H9 (cell line): ENCODE measurements at regions not wholly inside any gene's neighbourhood (a gene's known extent, or its start where the extent isn't known, plus 50 kb on each side); places are given as distances from the start of the nearest gene placed in this dataset.

Experiments
- DNase-seq: peaks from one replicate; pipeline ENCODE4 v3.0.0-alpha.2; 2017
- H2AFZ ChIP-seq: one replicate; pipeline ENCODE4 v1.6.1; 2013; ENCODE audit warnings: mild to moderate bottlenecking, low read length, control low read depth, moderate library complexity
- H2AK5ac ChIP-seq: 2 replicates; pipeline ENCODE4 v1.6.1; 2013; ENCODE audit warnings: low read length, control low read depth, mixed read lengths; ENCODE audit not compliant: insufficient read length
- H2BK120ac ChIP-seq: one replicate; pipeline ENCODE4 v1.6.1; 2013; ENCODE audit warnings: low read depth, mild to moderate bottlenecking, low read length, control low read depth, inconsistent platforms; ENCODE audit not compliant: poor library complexity, severe bottlenecking
- H2BK12ac ChIP-seq: 2 replicates; pipeline ENCODE4 v1.6.1; 2013; ENCODE audit warnings: low read length, control low read depth, mixed read lengths, low read depth; ENCODE audit not compliant: insufficient read length
- H2BK15ac ChIP-seq: 2 replicates; pipeline ENCODE4 v1.6.1; 2013; ENCODE audit warnings: low read depth, low read length, control low read depth
- H2BK20ac ChIP-seq: one replicate; pipeline ENCODE4 v1.6.1; 2013; ENCODE audit warnings: low read depth, mild to moderate bottlenecking, low read length, control low read depth, inconsistent platforms; ENCODE audit not compliant: poor library complexity, severe bottlenecking
- H2BK5ac ChIP-seq: 2 replicates; pipeline ENCODE4 v1.6.1; 2013; ENCODE audit warnings: low read length, control low read depth, mixed read lengths; ENCODE audit not compliant: insufficient read length
- H3K14ac ChIP-seq: 2 replicates; pipeline ENCODE4 v1.6.1; 2013; ENCODE audit warnings: low read length, control low read depth; ENCODE audit not compliant: insufficient read depth
- H3K18ac ChIP-seq: 2 replicates; pipeline ENCODE4 v1.6.1; 2013; ENCODE audit warnings: low read depth, mild to moderate bottlenecking, mixed read lengths, low read length, control low read depth; ENCODE audit not compliant: insufficient read length
- H3K23ac ChIP-seq: 2 replicates; pipeline ENCODE4 v1.6.1; 2013; ENCODE audit warnings: low read length, control low read depth, mixed read lengths, low read depth; ENCODE audit not compliant: insufficient read length
- H3K23me2 ChIP-seq: 2 replicates; pipeline ENCODE4 v1.6.1; 2013; ENCODE audit warnings: low read depth, mild to moderate bottlenecking, mixed read lengths, low read length, control low read depth; ENCODE audit not compliant: insufficient read length, poor library complexity, severe bottlenecking
- H3K27ac ChIP-seq: 2 replicates; pipeline ENCODE4 v1.5.1; 2013; ENCODE audit warnings: low read length, control low read depth, mixed read lengths, low read depth; ENCODE audit not compliant: insufficient read length
- H3K27me3 ChIP-seq: 2 replicates; pipeline ENCODE4 v1.6.1; 2013; ENCODE audit warnings: low read length, control low read depth, inconsistent platforms; ENCODE audit not compliant: insufficient read depth
- H3K4ac ChIP-seq: 2 replicates; pipeline ENCODE4 v1.6.1; 2013; ENCODE audit warnings: low read depth, mild to moderate bottlenecking, control low read depth, inconsistent platforms, low read length, moderate library complexity
- H3K4me1 ChIP-seq: 2 replicates; pipeline ENCODE4 v1.6.1; 2013; ENCODE audit warnings: low read length, control low read depth, inconsistent platforms; ENCODE audit not compliant: insufficient read depth
- H3K4me2 ChIP-seq: 2 replicates; pipeline ENCODE4 v1.6.1; 2013; ENCODE audit warnings: low read length, control low read depth, mixed read lengths; ENCODE audit not compliant: insufficient read length, insufficient read depth
- H3K56ac ChIP-seq: 2 replicates; pipeline ENCODE4 v1.6.1; 2013; ENCODE audit warnings: low read depth, mild to moderate bottlenecking, mixed read lengths, low read length, control low read depth; ENCODE audit not compliant: insufficient read length
- H3K79me1 ChIP-seq: 2 replicates; pipeline ENCODE4 v1.6.1; 2013; ENCODE audit warnings: low read depth, mild to moderate bottlenecking, moderate library complexity, low read length, control low read depth, inconsistent platforms; ENCODE audit not compliant: insufficient read depth, poor library complexity, severe bottlenecking
- H3K79me2 ChIP-seq: 2 replicates; pipeline ENCODE4 v1.6.1; 2013; ENCODE audit warnings: low read length, control low read depth, inconsistent platforms; ENCODE audit not compliant: insufficient read depth
- H3K9ac ChIP-seq: 2 replicates; pipeline ENCODE4 v1.6.1; 2013; ENCODE audit warnings: low read length, control low read depth, mixed read lengths; ENCODE audit not compliant: insufficient read length; ENCODE audit errors: extremely low read depth
- H3K9me3 ChIP-seq: one replicate; pipeline ENCODE4 v1.6.1; 2013; ENCODE audit warnings: low read depth, low read length, inconsistent platforms; ENCODE audit not compliant: control insufficient read depth
- H3T11ph ChIP-seq: one replicate; pipeline ENCODE4 v1.6.1; 2013; ENCODE audit warnings: mild to moderate bottlenecking, low read length, control low read depth, inconsistent platforms
- H4K20me1 ChIP-seq: one replicate; pipeline ENCODE4 v1.6.1; 2013; ENCODE audit not compliant: control insufficient read depth, insufficient read length, insufficient read depth
- H4K5ac ChIP-seq: 2 replicates; pipeline ENCODE4 v1.6.1; 2013; ENCODE audit warnings: low read depth, mild to moderate bottlenecking, mixed read lengths, low read length, control low read depth; ENCODE audit not compliant: insufficient read length
- H4K8ac ChIP-seq: replicated peaks from 2 replicates; pipeline ENCODE4 v1.6.1; 2013; ENCODE audit warnings: low read length, control low read depth, mixed read lengths, low read depth; ENCODE audit not compliant: insufficient read length
- H4K91ac ChIP-seq: 2 replicates; pipeline ENCODE4 v1.6.1; 2013; ENCODE audit warnings: low read depth, mild to moderate bottlenecking, moderate library complexity, mixed read lengths, low read length, control low read depth; ENCODE audit not compliant: insufficient read length
- H3K27ac Mint-ChIP-seq, 3 experiments: 2 replicates in 2 of 3; 3 replicates in 1 of 3; pipeline ENCODE4 v1.8.0; 2020 to 2021; ENCODE audit warnings: mixed read lengths in 3 of 3, mild to moderate bottlenecking in 1 of 3, moderate library complexity in 1 of 3
- H3K27me3 Mint-ChIP-seq: 2 replicates; pipeline ENCODE4 v1.8.0; 2021; ENCODE audit warnings: low read depth, mild to moderate bottlenecking, moderate library complexity, mixed read lengths
- H3K36me3 Mint-ChIP-seq, 3 experiments: 2 replicates in 2 of 3; 3 replicates in 1 of 3; pipeline ENCODE4 v1.8.0; 2020 to 2021; ENCODE audit warnings: low read depth in 3 of 3, mixed read lengths in 3 of 3; ENCODE audit not compliant: insufficient read depth in 1 of 3
- H3K4me1 Mint-ChIP-seq, 2 experiments: 2 replicates each; pipeline ENCODE4 v1.8.0; 2020; ENCODE audit warnings: mixed read lengths in 2 of 2
- H3K4me3 Mint-ChIP-seq, 2 experiments: 2 replicates in 1 of 2; 3 replicates in 1 of 2; pipeline ENCODE4 v1.8.0; 2020 to 2021; ENCODE audit warnings: mild to moderate bottlenecking in 2 of 2, mixed read lengths in 2 of 2, moderate library complexity in 1 of 2
- H3K9me3 Mint-ChIP-seq, 2 experiments: 2 replicates in 1 of 2; 3 replicates in 1 of 2; pipeline ENCODE4 v1.8.0; 2020; ENCODE audit warnings: mild to moderate bottlenecking in 2 of 2, mixed read lengths in 2 of 2, moderate library complexity in 1 of 2
- WGBS: extraction: QIAGEN DNeasy Blood & Tissue Kit; methylation state at CpG from one replicate; pipeline ENCODE4 v1.1.7; 2013; ENCODE audit warnings: missing lambda C conversion rate, low lambda C conversion rate, mixed read lengths; ENCODE audit not compliant: insufficient read length; ENCODE audit errors: extremely low coverage; 5-methylcytosine and 5-hydroxymethylcytosine counted together
- TF ChIP-seq, protein P1 (sequence below): fragments of 200-600 bp; sonication (generic); conservative IDR thresholded peaks from 3 replicates; pipeline ENCODE4 v1.8.0; 2021; ENCODE audit warnings: antibody characterized with exemption, mild to moderate bottlenecking

DNA sequence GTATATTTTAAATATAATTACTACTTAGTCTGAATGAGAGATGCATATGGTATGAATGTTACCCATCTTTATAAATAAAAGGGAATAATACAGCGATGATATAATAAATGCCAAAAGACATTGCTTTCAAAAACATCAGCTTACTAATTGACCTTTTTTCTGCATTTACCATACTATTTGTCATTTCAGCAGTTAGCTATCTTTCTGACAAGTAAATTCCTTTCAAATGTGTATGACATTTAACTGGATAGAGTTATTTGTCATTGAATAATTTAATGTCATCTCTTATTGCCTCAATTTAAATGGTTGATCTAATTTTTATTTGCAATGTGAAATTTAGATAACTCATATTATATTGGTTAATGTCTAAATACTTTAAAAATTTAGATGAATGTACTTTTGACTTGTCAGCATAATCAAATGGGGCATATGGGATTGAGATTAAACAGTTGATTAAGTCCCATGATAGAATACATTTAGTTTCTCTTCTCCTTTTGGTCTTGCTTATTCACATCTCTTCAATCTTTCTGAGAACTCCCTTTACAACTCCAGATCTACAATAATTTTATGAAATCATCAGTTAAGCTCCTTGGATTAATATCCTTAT lies 350.9 kb downstream of the PCDH18 start:
- no peaks in the 10 kb centered on the region for H3K79me2 ChIP-seq
- H3K27me3 ChIP-seq, result no peaks in the 10 kb centered on the region
- TF ChIP-seq, protein P1, sequence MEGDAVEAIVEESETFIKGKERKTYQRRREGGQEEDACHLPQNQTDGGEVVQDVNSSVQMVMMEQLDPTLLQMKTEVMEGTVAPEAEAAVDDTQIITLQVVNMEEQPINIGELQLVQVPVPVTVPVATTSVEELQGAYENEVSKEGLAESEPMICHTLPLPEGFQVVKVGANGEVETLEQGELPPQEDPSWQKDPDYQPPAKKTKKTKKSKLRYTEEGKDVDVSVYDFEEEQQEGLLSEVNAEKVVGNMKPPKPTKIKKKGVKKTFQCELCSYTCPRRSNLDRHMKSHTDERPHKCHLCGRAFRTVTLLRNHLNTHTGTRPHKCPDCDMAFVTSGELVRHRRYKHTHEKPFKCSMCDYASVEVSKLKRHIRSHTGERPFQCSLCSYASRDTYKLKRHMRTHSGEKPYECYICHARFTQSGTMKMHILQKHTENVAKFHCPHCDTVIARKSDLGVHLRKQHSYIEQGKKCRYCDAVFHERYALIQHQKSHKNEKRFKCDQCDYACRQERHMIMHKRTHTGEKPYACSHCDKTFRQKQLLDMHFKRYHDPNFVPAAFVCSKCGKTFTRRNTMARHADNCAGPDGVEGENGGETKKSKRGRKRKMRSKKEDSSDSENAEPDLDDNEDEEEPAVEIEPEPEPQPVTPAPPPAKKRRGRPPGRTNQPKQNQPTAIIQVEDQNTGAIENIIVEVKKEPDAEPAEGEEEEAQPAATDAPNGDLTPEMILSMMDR, result no peak
- H3K9me3 ChIP-seq, result no peaks in the 10 kb centered on the region
- no peak overlapping the region for H3K4me3 Mint-ChIP-seq
- no peak overlapping the region for H3K56ac ChIP-seq
- H2BK12ac ChIP-seq, result no peak overlapping the region
- no peak overlapping the region for H3K27ac ChIP-seq
- H3K9ac ChIP-seq, result no peak overlapping the region
- H3K4me2 ChIP-seq, result no peak overlapping the region
- no peak for DNase-seq
- no peak overlapping the region for H3K14ac ChIP-seq
- H2BK20ac ChIP-seq, result no peak overlapping the region
- H3K27ac Mint-ChIP-seq, result no peak overlapping the region
- H2AK5ac ChIP-seq, result no peak overlapping the region
- H3T11ph ChIP-seq, result no peak overlapping the region
- no peak overlapping the region for H3K18ac ChIP-seq
- peaks cover 0 to 4% (median 0%) of the 10 kb centered on the region in 3 experiments; a peak in 3 of 7 replicates for H3K36me3 Mint-ChIP-seq
- no peak overlapping the region for H3K4ac ChIP-seq
- H3K4me1 ChIP-seq, result no peaks in the 10 kb centered on the region
- no peak overlapping the region for H2BK5ac ChIP-seq
- H4K5ac ChIP-seq, result no peak overlapping the region
- H4K91ac ChIP-seq, result no peak overlapping the region
- H3K27me3 Mint-ChIP-seq, result no peaks in the 10 kb centered on the region
- no peaks in the 10 kb centered on the region for H3K23me2 ChIP-seq
- WGBS, result no CpG with 5 or more reads among the region's 1 CpG
- H4K8ac ChIP-seq, result no peak overlapping the region
- no peak overlapping the region for H2AFZ ChIP-seq
- peaks cover 0 to 4% of the 10 kb centered on the region in 2 experiments; a peak in 2 of 4 replicates for H3K4me1 Mint-ChIP-seq
- H4K20me1 ChIP-seq, result no peaks in the 10 kb centered on the region
- no peaks in the 10 kb centered on the region for H3K79me1 ChIP-seq
- H2BK15ac ChIP-seq, result no peak overlapping the region
- no peak overlapping the region for H2BK120ac ChIP-seq
- no peak overlapping the region for H3K23ac ChIP-seq
- H3K9me3 Mint-ChIP-seq, result peaks cover 4 to 7% of the 10 kb centered on the region in 2 experiments; a peak in 4 of 5 replicates
